ENCODE measurements at regions not wholly inside any gene's neighbourhood (a gene's known extent, or its start where the extent isn't known, plus 50 kb on each side); places are given as distances from the start of the nearest gene placed in this dataset.
"Not testable (repeated sequence)": the region's sequence is repeated elsewhere in the genome, so short reads cannot be mapped to it uniquely, and the experiment has no call there.

DNA sequence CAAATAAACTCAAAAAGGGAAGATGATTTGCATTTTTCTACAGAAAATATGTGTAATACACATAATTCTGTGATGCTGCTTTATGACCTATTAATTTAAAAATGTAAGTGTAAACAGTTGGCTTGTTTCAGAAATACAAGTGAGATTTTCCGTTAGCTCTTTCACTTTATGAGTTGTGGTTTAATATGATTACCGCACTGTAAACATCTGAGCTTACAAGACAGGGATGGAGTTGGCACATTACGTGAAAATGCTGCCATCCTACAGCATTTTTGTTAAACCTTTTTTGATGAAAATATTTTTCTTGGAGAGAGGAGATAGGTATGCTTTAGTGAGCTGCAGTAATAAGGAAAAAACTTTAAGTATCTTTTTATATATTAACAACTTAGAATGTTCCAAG is 426.8 kb upstream of the ADAMTS5 start:
- DNase-seq (ENCODE audit: low read depth): peak; percentile 62

DNA sequence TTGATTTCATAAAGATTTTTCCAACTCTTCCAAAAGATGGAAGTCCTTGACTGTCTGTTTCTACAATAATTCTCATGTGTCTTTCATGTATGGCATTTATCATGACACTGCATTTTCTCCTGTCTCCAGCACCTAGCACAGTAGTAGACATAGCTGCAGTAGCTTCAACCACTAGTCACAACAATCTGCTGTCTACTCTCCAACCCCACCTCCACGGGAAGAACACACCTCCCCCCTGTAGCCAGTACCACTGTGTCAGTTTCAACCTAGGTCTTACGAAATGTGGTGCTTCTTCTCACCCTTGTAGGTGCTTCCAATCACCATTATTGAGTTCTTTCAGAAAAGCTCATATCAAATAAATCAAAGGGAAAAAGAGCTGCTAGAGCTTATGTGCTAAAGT is 425.1 kb upstream of the ADAMTS5 start:
- DNase-seq (ENCODE audit: low read depth): no peak

DNA sequence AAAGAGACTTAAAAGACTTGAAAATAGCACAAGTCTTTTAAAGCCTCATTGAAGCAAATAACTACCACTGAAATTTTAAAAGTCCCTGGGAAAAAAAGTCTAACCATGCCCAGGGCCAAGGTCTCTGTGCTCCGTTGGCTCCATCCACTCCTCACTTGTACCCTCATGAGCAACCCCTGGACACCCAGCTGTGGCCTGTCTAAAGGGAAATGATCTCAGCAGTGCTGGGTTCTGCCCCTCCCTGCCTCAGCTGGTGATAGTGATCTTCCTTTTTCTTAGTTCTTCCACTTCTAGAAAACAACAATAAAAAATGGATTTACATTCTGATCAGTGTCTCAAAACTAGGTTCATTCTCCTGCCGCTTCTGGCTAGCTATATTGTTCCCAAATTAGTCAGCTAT is 423.5 kb upstream of the ADAMTS5 start:
- DNase-seq (ENCODE audit: low read depth): no peak

DNA sequence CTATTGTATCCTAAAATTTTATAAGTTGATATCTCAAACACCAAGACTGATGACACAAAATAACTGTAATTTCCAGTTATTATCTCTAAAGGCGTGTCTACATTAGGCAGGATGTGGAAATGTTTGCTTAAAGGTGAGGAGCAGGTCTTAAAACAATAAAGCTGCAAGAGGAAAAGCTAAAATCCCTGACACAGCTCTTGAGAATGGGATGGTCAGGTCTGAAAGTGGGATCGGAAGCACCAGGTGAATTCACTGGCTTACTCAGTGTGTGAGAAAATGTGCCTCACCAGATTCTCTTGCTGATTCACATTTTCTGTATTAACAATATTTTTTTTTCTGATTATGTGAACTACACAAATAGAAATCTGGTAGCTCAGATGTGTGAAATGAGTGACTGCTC is 421.9 kb upstream of the ADAMTS5 start:
- DNase-seq (ENCODE audit: low read depth): no peak

GRCh38 chr21:27382404-27382803 is 415.5 kb upstream of the ADAMTS5 start:
- DNase-seq (ENCODE audit: low read depth): peak; percentile 45

DNA sequence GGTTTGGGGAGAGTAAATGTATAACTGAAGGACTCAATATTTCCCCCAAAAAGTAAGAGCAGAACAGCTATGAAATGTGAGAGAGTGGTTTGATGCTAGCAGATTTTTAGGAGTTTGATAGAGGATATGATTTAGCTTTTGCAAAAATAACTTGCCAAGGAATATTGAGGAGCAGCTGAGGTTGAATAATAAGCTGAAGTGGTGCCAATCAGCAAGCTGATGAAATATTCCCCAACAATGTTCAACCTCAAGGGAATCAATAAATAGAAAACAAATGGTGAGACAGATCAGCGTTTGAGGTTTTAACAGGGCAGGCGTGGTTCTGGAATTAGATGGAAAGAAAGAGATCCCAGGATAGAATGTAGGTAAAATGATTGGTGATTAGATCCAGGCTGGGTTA is 413.4 kb upstream of the ADAMTS5 start:
- no peak for DNase-seq (ENCODE audit: low read depth)

DNA sequence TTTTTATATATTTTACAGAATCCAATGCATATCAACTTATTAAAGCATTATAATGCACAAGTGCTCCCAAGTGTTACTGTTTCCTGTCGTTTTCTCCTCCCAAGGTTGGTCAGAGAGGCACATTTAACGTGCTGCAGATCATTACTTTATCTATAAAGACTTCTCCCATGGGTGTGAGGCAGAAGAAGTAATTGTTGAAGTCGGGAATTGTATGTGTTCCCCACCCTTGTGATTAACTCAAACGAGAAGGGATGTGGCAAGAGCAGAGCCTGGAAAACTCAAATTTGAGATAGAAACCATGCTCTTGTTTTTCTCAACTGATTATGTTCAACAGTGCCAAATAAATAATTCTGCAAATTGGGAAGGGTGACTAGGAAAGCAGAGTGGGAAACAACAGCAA is 412.5 kb upstream of the ADAMTS5 start:
- DNase-seq (ENCODE audit: low read depth): no peak

DNA sequence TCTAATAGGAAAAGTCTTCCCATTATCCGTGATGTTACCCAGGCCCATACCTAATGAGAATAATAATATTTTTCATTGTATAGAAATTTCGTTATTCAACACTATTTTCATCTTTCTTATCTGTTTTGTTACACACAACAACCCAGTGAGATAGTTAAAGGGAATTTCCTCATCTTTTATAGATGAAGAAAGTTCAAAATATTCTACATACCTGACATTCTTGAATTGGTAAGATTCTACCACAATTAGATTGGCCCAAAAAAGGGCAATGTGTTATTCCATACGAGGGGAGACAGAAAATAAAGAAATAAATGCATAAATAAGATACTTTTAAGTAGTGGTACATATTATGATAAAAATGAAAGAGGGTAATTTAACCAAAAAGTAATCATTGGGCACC is 405.5 kb upstream of the ADAMTS5 start:
- no peak for DNase-seq (ENCODE audit: low read depth)

DNA sequence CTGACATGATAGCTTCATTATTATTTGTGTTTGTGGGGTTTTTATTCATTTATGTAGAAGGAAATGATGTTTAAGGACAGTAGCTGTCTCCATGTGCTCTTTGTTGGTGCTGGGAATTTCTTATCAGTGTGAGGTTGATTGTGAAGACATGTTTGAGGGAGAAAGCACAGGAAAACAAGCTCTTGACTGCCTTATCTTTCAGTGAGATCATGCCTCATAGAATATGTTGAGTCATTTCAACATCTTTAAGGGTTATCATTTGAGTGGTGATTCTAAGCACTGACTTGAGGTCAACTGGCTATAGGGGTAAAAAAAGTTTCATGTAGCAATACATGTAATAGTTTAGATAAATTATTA is 405.1 kb upstream of the ADAMTS5 start:
- peak; percentile 47 for DNase-seq (ENCODE audit: low read depth)

DNA sequence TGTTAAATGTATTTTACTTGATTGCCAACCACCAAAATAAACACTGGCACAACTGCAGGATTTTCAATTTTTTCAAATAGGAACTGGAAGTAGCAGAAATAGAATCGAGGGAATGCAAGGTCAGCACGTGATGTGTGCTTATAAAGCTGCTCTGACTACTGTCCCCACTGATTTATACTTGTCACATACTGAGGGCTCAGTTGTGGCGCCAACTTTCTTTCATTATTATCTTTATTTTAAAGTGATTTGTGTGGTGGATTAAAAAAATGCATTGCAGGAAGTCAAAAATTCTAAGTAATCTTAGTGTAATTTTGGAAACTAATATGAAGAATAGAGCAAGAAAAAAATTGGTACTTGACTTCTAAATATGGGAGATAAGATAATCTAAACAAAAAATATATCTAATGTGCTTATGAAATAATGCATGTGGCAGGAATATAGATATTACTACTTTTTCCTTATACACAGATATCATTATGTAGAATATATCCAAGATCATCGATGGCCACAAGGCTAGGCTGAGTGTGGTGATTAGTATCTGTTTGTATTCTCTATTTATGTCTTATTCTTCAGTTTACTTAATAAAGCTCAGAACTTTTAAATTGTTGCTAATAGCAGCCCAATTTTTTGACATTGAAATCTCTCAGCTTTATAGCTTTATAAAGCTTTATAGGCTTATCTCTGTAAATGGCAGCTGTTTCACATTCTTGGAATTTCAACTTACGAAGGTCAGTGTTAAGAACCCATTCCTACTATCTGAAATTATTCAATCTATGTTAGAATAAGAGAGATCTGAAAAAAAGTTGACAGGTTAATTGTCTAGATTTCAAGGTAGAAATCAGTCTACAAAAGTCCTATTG is 404.5 kb upstream of the ADAMTS5 start:
- DNase-seq (ENCODE audit: low read depth): no peak

DNA sequence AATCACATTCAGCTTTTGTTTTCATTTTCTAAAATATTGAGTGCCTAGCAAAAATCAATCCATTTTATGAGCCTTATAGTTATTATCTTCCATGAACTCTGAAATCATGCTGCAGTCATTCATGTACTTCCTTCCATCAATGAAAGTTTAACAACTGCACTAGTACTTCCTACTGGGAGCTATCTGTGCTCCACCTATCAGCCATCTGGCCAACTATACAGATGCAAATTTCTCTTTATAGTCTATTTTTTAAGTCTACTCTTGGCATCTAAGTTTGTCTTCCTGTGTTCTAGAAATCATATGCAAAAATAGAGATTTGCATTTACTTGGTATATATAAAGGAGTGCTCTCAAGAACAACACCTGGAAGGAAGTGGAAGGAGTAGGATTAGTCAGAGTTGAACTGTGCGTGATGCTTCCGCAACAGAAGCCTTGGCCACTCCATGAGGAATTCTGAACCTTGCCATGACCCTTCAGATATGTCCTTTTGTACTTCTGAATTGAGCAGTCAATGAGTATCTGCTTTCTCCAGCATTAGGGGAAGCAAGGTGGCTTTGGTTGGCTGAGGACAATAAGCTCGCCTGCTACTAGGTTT is 403.2 kb upstream of the ADAMTS5 start:
- no peak for DNase-seq (ENCODE audit: low read depth)

- no peak for DNase-seq (ENCODE audit: low read depth)
These were observed 402.3 kb upstream of the ADAMTS5 start for GRCh38 chr21:27369234-27369633.

DNA sequence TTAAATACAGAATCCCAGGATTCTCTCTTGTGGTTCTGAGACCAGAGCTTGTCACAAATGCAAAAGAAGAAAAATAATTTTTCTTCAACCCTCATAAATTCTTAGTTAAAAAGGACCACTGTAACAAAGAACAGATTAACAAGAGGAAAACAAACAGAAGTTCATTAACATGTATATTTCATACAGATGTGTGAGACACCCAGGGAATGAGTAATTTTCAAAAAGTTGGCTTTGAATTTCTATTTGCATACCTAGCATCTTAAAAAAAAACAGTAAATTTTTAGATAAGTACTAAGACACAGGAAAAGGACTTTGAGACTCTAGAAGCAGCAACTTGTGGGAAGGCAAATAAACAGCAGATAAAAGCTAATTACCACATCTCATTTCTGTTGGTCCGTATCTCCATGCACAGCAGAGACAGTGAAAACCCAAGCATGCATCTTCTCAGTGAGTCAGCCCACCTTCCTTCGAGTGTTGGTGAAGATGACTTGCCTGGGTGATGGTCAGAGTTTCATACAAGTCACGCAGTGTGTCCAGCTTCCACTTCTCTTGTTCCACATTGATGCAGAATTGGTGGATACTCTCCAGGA is 399.9 kb upstream of the ADAMTS5 start:
- DNase-seq (ENCODE audit: low read depth): peak; percentile 66

DNA sequence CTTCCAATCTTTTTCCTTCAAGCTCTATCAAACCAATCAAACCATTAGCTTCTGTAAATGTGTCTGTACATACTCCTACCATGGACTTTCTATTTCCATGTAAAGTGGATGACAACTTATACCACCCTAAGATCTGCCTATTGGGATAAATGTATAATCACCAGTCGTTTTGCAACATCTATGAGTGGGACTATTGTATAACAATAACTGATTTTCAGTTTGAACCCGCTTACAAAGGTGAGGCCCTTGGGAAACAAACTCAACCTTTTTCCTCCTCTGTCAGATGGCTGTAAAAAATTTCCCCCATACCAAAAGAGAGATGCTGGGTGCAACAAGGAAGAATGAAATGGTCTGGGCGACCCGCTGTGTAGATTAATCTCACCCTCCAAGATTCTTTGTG is 399.1 kb upstream of the ADAMTS5 start:
- DNase-seq (ENCODE audit: low read depth): no peak

- DNase-seq (ENCODE audit: low read depth): peak; percentile 85
These were observed 398.5 kb upstream of the ADAMTS5 start for GRCh38 chr21:27365394-27365793.

GRCh38 chr21:27363719-27364477 is 397.0 kb upstream of the ADAMTS5 start:
- no peak for DNase-seq (ENCODE audit: low read depth)

DNA sequence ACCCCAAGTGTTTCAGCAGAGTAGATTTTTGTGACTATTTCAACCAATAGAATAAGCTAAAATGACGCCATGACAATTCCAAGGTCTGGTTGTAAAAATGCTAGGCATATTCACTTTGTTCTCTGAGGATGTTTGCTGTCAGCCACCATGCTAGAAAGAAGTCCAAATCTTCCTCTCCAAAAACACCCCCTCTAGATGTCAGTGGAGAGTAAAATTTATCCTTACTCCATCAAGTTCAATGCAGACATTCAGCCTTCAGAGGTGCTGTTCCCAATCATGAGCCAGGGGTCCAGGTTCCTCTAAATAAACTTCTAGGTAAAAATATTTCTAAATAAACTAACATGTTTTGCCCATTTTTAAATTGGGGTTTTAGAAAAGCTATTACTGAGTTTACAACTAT is 395.4 kb upstream of the ADAMTS5 start:
- peak; percentile 55 for DNase-seq (ENCODE audit: low read depth)

DNA sequence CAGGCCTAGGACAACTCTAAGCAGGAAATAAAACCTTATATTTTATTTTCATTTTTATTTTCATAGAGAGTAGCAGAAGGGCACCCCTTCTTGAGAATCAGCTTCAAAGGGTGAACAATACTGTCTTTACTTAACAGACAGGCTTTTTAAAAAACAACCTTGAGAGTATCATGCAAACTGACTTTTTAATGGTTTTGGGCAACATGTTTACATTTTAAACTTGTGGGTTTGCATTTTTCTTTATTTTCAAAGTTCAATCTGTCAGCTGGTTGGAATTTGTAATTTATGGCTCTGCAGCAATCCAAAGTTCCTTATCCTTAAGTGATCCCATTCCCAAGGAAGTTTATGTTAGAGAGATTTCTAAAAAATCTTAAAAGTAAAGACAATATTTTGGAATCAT is 392.3 kb upstream of the ADAMTS5 start:
- DNase-seq (ENCODE audit: low read depth): peak; percentile 69

- DNase-seq (ENCODE audit: low read depth): no peak
These were observed 386.0 kb upstream of the ADAMTS5 start for GRCh38 chr21:27352885-27353284.

GRCh38 chr21:27346041-27346448 is 379.2 kb upstream of the ADAMTS5 start:
- peak; percentile 54 for DNase-seq (ENCODE audit: low read depth)

- no peak for DNase-seq (ENCODE audit: low read depth)
These were observed 373.0 kb upstream of the ADAMTS5 start for GRCh38 chr21:27339902-27340301.

GRCh38 chr21:27338007-27338406 is 371.1 kb upstream of the ADAMTS5 start:
- DNase-seq (ENCODE audit: low read depth): not testable (repeated sequence)

DNA sequence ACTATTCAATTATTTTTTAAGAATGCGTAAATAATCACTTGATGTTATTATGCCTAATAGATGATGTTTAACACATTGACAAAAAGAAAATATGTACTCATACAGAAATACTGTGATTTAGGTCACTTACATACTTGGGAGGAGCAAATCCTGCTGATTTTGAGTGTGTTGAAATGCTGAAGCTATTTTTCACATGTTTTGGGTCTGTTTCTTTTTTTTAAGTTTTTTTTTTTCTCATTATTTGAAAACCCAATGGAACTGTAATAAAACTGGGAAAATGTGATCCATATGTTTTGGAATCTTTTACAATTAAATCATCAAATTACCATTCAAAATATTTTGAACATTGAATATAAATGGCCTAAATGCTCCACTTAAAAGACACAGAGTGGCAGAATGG is 366.2 kb upstream of the ADAMTS5 start:
- no peak for DNase-seq (ENCODE audit: low read depth)
